BLaER1 (cell line): ENCODE measurements at regions not wholly inside any gene's neighbourhood (a gene's known extent, or its start where the extent isn't known, plus 50 kb on each side); places are given as distances from the start of the nearest gene placed in this dataset.

Source experiments
- H3K27ac ChIP-seq: shearing (Covaris generic); formaldehyde crosslinking; 2 replicates; pipeline ENCODE4 v1.8.1; 2022
- H3K27me3 ChIP-seq: shearing (Covaris generic); formaldehyde crosslinking; 2 replicates; pipeline ENCODE4 v1.8.1; 2022
- H3K36me3 ChIP-seq: shearing (Covaris generic); formaldehyde crosslinking; 2 replicates; pipeline ENCODE4 v1.8.1; 2022
- H3K4me1 ChIP-seq: shearing (Covaris generic); formaldehyde crosslinking; 2 replicates; pipeline ENCODE4 v1.8.1; 2022
- H3K4me2 ChIP-seq: shearing (Covaris generic); formaldehyde crosslinking; 2 replicates; pipeline ENCODE4 v1.8.1; 2022
- H3K4me3 ChIP-seq: shearing (Covaris generic); formaldehyde crosslinking; 2 replicates; pipeline ENCODE4 v1.8.1; 2022
- H3K9ac ChIP-seq: shearing (Covaris generic); formaldehyde crosslinking; 2 replicates; pipeline ENCODE4 v1.8.1; 2022
- H3K9me3 ChIP-seq: shearing (Covaris generic); formaldehyde crosslinking; 2 replicates; pipeline ENCODE4 v1.8.1; 2022
- H4K20me1 ChIP-seq: shearing (Covaris generic); formaldehyde crosslinking; 2 replicates; pipeline ENCODE4 v1.8.1; 2022
- Cebpa-rat ChIP-seq: shearing (Covaris generic); IDR thresholded peaks from 2 replicates; pipeline ENCODE4 v1.8.1; 2022

GRCh38 chr2:239905884-239906654 is 119.1 kb downstream of the NDUFA10 start:
- Histone ChIP-seq H3K4me1 (peaks cover 23% of the 10 kb centered on the region), H3K9me3 (peaks cover 11% of the 10 kb centered on the region; the same call in 1 of the 2 replicates), H3K4me3 (no peak overlapping the region), H3K27ac (no peak overlapping the region), H3K27me3 (no peaks in the 10 kb centered on the region), H3K36me3 (no peaks in the 10 kb centered on the region), H3K9ac (no peak overlapping the region), H4K20me1 (no peaks in the 10 kb centered on the region), H3K4me2 (no peak overlapping the region)
- no peak for TF ChIP-seq Cebpa-rat

DNA sequence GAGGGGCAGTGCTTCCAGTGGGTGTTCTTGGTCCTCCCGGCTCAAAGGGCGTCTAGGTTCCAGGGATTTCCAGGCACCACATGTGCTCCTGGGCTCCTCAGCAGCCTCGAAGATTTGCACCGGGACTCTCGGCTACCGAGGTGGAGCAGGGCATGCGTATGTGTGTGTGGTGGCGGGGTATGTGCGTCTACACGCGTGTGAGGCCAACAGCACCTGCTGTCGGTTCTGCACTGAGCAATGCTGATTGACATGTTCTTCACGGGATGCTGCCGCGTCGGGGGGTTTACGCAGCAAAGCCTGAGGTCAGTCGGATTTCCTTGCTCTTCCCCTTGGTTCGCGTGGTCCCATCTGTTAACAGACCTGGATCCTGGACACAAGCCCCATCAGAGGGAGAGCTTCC is 119.8 kb downstream of the NDUFA10 start:
- TF ChIP-seq Cebpa-rat = no peak
- Histone ChIP-seq H3K27ac (no peak overlapping the region), H3K4me1 (peaks cover 17% of the 10 kb centered on the region), H4K20me1 (no peaks in the 10 kb centered on the region), H3K27me3 (no peaks in the 10 kb centered on the region), H3K4me3 (no peak overlapping the region), H3K4me2 (no peak overlapping the region), H3K9me3 (peaks cover 11% of the 10 kb centered on the region; the same call in 1 of the 2 replicates), H3K36me3 (no peaks in the 10 kb centered on the region), H3K9ac (no peak overlapping the region)

GRCh38 chr2:239904496-239904895 is 120.6 kb downstream of the NDUFA10 start:
- no peak overlapping the region for H3K27ac ChIP-seq
- no peaks in the 10 kb centered on the region for H3K36me3 ChIP-seq
- no peak overlapping the region for H3K4me3 ChIP-seq
- no peak overlapping the region for H3K4me2 ChIP-seq
- no peaks in the 10 kb centered on the region for H3K27me3 ChIP-seq
- H3K9ac ChIP-seq = no peak overlapping the region
- no peaks in the 10 kb centered on the region for H4K20me1 ChIP-seq
- H3K9me3 ChIP-seq = peaks cover 11% of the 10 kb centered on the region; the same call in 1 of the 2 replicates
- H3K4me1 ChIP-seq = peaks cover 14% of the 10 kb centered on the region
- no peak for TF ChIP-seq Cebpa-rat

DNA sequence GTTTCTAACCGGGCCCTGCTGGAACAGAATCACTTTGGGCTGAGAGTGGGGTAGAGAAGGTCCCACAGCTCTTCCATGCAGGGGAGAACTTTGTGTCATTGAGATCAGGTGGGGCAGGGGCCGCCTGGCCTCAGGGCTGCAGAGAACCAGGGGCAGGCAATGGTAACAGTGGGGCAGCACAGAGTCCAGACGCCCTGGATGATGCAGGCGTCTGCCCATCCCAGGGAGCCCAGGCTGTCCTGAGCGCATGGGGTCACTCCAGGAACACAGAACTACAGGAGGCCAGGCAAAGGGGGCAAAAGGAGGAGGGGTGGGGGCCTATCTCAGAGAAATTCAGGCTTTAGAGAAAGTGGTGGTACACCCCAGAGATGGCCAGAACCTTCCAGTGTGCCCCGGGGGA is 121.3 kb downstream of the NDUFA10 start:
- peaks cover 8% of the 10 kb centered on the region for H3K4me1 ChIP-seq
- TF ChIP-seq Cebpa-rat = no peak
- no peak overlapping the region for H3K4me3 ChIP-seq
- peaks cover 11% of the 10 kb centered on the region; the same call in 1 of the 2 replicates for H3K9me3 ChIP-seq
- H3K9ac ChIP-seq = no peak overlapping the region
- no peaks in the 10 kb centered on the region for H3K27me3 ChIP-seq
- H3K36me3 ChIP-seq = no peaks in the 10 kb centered on the region
- H4K20me1 ChIP-seq = no peaks in the 10 kb centered on the region
- no peak overlapping the region for H3K27ac ChIP-seq
- H3K4me2 ChIP-seq = no peak overlapping the region

GRCh38 chr2:239903210-239903609 is 121.9 kb downstream of the NDUFA10 start:
- H3K9me3 ChIP-seq = peaks cover 11% of the 10 kb centered on the region; the same call in 1 of the 2 replicates
- H4K20me1 ChIP-seq = no peaks in the 10 kb centered on the region
- no peaks in the 10 kb centered on the region for H3K36me3 ChIP-seq
- H3K4me3 ChIP-seq = no peak overlapping the region
- no peak overlapping the region for H3K4me2 ChIP-seq
- H3K27ac ChIP-seq = no peak overlapping the region
- TF ChIP-seq Cebpa-rat = no peak
- peaks cover 2% of the 10 kb centered on the region for H3K4me1 ChIP-seq
- H3K27me3 ChIP-seq = no peaks in the 10 kb centered on the region
- no peak overlapping the region for H3K9ac ChIP-seq

- no peaks in the 10 kb centered on the region for H3K27me3 ChIP-seq
- H3K4me3 ChIP-seq = no peak overlapping the region
Measured at GRCh38 chr2:239902749-239903201, 122.4 kb downstream of the NDUFA10 start.

DNA sequence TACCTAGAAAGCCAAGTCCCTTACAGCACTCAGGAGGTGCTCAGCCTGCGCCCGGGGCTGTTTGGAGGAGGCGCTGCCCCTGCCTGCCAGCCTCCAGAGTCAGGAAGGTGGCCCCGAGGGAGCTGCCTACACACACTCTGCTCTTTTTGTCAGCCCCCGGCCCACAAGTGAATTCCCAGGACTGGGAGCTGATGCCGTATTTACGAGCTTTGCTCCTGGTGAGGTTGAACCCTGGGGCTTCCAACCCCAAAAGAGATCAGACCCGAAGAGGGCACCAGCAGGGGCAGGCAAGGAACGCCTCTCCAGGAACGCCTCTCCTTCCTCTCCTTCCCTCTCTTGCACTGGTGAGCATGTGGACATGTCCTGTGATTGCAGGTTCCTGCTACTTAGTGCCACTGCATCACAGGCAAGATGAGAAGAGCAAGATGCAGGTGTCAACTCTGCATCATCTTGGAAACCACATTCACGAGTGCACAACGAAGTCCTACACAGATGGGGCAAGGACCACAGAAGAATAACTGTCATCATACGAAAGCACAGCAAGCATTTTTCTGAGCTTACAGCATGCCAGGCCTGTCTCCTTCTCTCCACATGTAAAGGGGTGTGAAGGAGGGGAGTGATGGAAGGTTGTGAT is 126.7 kb downstream of the NDUFA10 start:
- Histone ChIP-seq H3K4me3 (no peak overlapping the region), H3K27ac (no peak overlapping the region), H3K4me1 (no peaks in the 10 kb centered on the region; the same call in 1 of the 2 replicates), H3K27me3 (no peaks in the 10 kb centered on the region), H3K9ac (no peak overlapping the region), H4K20me1 (no peaks in the 10 kb centered on the region), H3K36me3 (no peaks in the 10 kb centered on the region), H3K4me2 (no peak overlapping the region), H3K9me3 (no peaks in the 10 kb centered on the region)
- no peak for TF ChIP-seq Cebpa-rat

More at GRCh38 chr2:239902749-239903201, 122.4 kb downstream of the NDUFA10 start:
- Histone ChIP-seq H3K36me3 (no peaks in the 10 kb centered on the region), H3K27ac (no peak overlapping the region), H4K20me1 (no peaks in the 10 kb centered on the region), H3K4me2 (no peak overlapping the region), H3K9ac (no peak overlapping the region), H3K4me1 (no peaks in the 10 kb centered on the region), H3K9me3 (peaks cover 11% of the 10 kb centered on the region; the same call in 1 of the 2 replicates)
- TF ChIP-seq Cebpa-rat = no peak

- TF ChIP-seq Cebpa-rat = no peak
- Histone ChIP-seq H3K36me3 (no peaks in the 10 kb centered on the region), H4K20me1 (no peaks in the 10 kb centered on the region), H3K27me3 (no peaks in the 10 kb centered on the region), H3K4me2 (no peak overlapping the region), H3K4me3 (no peak overlapping the region), H3K27ac (no peak overlapping the region), H3K4me1 (no peaks in the 10 kb centered on the region; the same call in 1 of the 2 replicates), H3K9ac (no peak overlapping the region), H3K9me3 (no peaks in the 10 kb centered on the region)
Measured at GRCh38 chr2:239897596-239898235, 127.4 kb downstream of the NDUFA10 start.

- Histone ChIP-seq H4K20me1 (no peaks in the 10 kb centered on the region), H3K9ac (no peak overlapping the region), H3K27me3 (no peaks in the 10 kb centered on the region), H3K4me2 (no peak overlapping the region), H3K36me3 (no peaks in the 10 kb centered on the region), H3K4me1 (no peaks in the 10 kb centered on the region; the same call in 1 of the 2 replicates), H3K9me3 (no peaks in the 10 kb centered on the region), H3K4me3 (no peak overlapping the region), H3K27ac (no peak overlapping the region)
- TF ChIP-seq Cebpa-rat = no peak
Measured at GRCh38 chr2:239896075-239896474, 129.1 kb downstream of the NDUFA10 start.

DNA sequence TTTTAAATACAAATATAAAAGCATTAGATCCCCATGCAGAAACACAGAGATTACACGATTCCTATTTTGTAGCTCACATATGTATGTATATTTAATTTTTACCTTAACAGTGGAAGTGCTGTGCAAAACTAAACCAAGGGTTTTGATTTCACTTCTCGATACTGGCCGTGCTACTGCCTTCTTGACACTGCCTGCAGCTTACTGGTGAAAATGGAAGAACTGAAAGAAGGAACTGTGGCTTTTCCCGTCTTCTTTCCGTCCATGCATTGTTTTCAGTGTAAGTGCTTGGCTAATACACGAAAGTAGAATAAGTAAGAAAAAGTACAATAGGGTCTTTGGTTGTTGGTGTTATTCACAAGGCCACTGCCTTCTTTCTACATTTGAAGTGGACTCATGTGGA is 129.5 kb downstream of the NDUFA10 start:
- Histone ChIP-seq H3K9ac (no peak overlapping the region), H3K36me3 (no peaks in the 10 kb centered on the region), H3K27ac (no peak overlapping the region), H4K20me1 (no peaks in the 10 kb centered on the region), H3K27me3 (no peaks in the 10 kb centered on the region), H3K4me3 (no peak overlapping the region), H3K4me2 (no peak overlapping the region), H3K4me1 (peaks cover 2% of the 10 kb centered on the region; the same call in 1 of the 2 replicates), H3K9me3 (no peaks in the 10 kb centered on the region)
- no peak for TF ChIP-seq Cebpa-rat
